ENCODE measurements at regions not wholly inside any gene's neighbourhood (a gene's known extent, or its start where the extent isn't known, plus 50 kb on each side); places are given as distances from the start of the nearest gene placed in this dataset.
"Not testable (repeated sequence)": the region's sequence is repeated elsewhere in the genome, so short reads cannot be mapped to it uniquely, and the experiment has no call there.

DNA sequence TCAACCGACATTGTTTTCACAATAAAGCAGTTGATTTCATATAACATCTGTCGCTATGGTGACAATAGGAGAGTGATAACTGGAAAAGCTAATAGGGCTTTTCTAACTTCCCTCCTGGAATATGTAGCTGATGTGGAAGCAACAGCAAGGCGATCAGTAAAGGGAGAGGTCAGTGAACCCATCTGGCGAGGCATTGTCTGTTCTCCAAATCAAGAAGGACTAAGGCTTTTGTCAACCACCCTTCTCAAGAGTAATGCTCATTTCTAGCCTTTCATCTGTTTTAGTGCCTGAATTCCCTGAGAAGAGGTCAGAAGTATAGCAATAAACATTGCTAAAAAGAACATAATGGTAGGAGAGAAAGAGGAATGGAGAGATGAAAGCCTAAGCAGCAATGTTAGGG lies 201.3 kb downstream of the AKAP7 start:
- DNase-seq, result no peak

DNA sequence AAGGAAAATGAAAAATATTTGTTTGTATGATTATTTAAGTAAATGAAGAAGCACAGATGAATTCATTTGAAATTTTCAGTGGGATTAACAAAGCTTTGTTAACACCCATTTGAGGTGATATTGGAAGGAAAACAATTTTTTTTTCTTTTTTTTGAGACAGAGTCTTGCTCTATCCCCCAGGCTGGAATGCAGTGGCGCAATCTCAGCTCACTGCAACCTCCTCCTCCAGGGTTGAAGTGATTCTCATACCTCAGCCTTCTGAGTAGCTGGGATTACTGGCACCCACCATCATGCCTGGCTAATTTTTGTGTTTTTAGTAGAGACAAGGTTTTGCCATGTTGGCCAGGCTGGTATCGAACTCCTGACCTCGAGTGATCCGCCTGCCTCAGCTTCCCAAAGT lies 211.6 kb downstream of the AKAP7 start:
- DNase-seq, result not testable (repeated sequence)

DNA sequence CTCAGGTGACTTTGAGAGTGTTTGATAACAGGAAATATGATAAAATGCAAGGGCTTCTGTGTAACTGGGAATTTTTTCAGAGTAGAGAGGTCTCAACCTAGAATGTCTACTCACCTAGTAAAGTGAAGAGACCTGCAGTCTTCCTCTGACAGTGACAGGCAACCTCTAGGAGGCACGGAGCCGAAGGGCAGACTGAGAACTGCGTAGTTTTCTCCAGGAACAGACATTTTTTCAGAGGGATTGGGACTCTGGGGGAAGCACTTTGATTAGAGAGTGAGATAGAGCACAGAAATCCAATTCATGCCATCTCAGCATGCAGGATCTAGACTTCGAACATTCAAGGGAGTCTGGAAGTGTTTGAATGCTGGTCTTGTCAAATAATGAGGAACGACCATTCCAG lies 213.3 kb downstream of the AKAP7 start:
- DNase-seq, result no peak

- no peak for DNase-seq
These were observed 213.9 kb downstream of the AKAP7 start for GRCh38 chr6:131349199-131349598.

DNA sequence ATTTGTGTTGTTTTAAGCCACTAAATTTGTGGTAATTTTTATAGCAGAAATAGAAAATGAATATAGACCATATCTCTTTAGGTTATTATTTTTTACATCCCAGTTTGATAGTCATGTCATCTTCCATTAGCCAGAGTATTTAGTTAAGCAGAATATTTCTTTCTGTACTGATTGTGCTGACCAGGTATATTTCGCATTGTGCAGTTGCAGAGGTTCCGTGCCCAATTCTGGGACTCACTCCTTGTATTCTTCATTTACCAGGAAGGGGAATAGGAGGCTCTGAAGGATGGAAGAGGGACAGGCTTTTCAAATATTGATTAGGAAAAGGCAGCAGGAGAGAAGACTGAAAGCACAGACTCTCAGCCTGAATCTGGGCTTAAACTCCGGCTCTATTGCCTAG lies 217.8 kb downstream of the AKAP7 start:
- no peak for DNase-seq

- no peak for DNase-seq
These were observed 218.6 kb downstream of the AKAP7 start for GRCh38 chr6:131353876-131354275.

DNA sequence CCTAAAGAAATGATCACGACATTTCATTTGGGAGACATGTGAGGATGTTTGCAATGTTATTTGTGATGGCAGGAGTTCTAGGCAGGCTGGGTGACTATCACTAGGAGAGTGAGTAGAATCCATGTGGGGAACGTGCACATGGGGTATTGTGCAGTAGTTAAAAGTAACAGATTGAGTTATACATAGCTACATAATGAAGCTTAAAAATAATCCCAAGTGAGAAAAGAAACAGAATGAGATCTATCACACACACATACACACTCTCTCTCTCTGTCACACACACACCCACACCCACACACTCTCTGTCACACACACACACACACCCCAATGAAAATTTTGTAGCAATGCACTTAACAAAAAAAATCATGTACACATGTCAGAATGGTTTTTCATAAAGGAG lies 218.7 kb upstream of the ARG1 start:
- no peak for DNase-seq

DNA sequence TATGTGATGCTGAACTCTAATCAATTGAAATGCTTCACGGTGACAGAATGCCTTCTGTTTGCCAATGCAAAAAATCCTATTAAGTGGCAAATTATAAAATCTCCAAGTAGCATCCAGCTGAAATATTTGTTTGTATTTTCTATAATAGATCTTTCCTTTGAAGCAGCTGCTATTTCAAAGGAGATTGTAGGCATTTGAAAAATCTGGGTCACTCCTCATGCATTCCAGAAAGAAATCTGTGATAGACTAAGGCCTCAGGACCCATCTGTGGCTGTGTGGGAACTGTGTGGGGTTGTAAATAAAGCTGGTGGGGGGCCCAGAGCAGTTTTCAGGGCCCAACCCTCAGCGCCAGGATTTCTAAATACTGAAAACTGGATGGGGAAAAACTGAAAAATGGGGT lies 216.9 kb upstream of the ARG1 start:
- DNase-seq, result no peak

DNA sequence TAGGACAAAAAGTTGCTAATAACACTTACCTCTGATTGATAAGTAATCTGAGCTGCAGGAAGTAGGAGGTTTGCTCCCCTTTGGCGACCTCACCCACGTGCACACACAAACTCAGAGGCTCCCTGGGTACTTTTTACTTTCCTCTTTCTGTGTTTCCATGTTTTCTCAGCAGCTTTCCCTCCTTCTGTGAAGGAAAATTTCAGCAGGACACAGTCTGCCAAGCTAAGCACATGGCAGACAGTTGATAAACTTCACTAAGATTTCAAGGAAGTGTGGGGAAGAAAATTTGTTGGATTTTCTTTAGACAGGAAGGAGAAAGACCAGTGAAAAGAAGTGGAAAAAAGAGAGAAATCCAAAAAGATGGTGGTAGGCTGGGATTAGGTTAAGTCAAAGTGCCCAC lies 215.5 kb upstream of the ARG1 start:
- DNase-seq, result no peak

DNA sequence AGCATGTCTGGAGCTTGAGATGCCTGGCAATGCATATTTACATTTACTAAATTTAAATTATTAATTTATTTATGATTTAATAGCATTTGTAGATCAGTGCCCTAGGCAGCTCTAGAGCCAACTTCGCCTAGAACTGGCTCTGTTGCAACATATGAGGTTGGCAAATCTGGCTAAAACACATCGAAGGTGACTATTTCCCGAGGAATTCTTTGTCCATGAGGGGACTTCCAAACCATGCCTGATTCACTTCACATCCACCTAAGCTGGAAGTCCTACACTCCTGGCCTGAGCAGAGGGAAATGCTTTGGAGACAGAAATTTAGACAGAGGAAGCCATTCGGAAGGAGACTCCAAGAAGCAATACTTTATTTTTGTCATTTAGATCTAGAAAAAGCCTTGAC lies 211.0 kb upstream of the ARG1 start:
- no peak for DNase-seq

GRCh38 chr6:131362696-131363095 lies 210.3 kb upstream of the ARG1 start:
- DNase-seq, result no peak

GRCh38 chr6:131363947-131364834 lies 208.8 kb upstream of the ARG1 start:
- no peak for DNase-seq

GRCh38 chr6:131366223-131366622 lies 206.8 kb upstream of the ARG1 start:
- no peak for DNase-seq

- DNase-seq, result no peak
These were observed 205.7 kb upstream of the ARG1 start for GRCh38 chr6:131367206-131367873.

DNA sequence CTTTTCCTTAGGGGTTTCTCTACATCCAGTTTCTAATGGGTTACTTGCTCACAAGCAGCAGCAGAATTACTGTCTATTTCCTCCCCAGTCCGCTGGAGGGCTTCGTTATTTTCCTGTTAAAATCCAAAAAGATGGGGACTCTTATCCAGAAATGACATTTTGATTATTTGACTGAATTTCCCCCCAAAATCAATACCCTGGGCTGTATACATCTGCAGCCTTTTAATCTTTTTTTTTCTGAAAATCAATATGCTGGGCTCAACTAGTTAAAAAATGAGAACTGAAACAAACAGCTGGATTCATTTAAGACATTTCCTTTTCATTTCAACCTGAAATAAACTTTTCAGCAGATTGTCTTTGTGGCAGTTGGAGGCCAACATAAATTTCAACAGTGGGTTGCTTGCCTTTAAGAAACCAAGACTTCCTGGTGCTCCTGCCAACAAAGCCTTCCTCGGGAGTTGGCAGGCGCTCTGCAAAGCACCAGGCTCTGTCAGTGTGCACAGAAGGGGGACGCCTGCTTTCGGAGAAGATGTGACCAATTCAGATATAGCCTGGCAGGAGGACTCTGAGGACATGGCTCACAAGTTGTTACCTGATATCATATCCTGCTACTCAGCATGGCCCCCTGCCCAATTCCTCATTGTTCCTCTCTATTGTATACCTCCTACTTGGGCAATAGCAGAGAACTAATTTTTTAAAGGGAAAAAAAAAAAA lies 204.7 kb upstream of the ARG1 start:
- no peak for DNase-seq

GRCh38 chr6:131372535-131372934 lies 200.5 kb upstream of the ARG1 start:
- DNase-seq, result no peak

- DNase-seq, result no peak
These were observed 195.8 kb upstream of the ARG1 start for GRCh38 chr6:131377112-131377705.

GRCh38 chr6:131378874-131379273 lies 194.2 kb upstream of the ARG1 start:
- DNase-seq, result no peak

DNA sequence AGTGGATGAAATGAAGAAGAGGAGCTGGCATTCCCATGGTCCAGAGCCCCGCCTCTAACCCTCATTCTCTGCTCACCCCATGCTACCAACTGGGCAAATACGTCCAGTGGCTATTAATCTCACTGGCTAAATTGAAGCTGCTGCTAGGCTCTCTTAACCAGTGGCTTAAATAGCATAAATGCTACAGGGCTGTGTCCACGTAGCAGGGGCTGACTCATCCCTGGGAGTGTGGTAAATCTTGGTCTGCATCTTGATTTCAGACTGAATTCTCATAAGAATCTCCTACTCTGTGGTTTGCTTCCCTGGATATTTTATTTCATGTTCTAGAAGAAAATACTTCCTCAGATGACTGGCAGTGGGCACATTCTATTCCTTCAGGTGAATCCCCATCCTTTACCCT lies 193.1 kb upstream of the ARG1 start:
- DNase-seq, result no peak

GRCh38 chr6:131381052-131381708 lies 191.8 kb upstream of the ARG1 start:
- no peak for DNase-seq

GRCh38 chr6:131381709-131382093 lies 191.3 kb upstream of the ARG1 start:
- no peak for DNase-seq

DNA sequence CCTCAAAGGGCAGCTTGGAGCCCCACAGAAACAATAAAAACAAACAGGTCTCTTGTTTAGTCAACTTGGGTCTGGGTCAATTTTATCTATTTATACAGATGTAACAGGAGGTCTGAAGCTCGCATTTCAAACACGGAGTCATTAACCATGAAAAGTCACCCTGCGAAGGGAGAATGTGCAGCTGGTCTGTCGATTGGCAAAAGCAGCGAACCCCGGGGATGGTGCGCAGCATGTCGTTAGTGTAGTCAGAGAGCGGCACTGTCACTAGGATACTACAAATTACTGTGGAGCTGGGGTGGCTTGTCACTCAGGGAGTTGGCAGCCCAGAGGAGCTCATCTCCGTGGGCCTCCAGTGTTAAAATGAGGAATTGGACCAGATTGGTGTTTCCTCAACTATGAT lies 190.4 kb upstream of the ARG1 start:
- no peak for DNase-seq
